ENCODE measurements at regions not wholly inside any gene's neighbourhood (a gene's known extent, or its start where the extent isn't known, plus 50 kb on each side); places are given as distances from the start of the nearest gene placed in this dataset.

DNA sequence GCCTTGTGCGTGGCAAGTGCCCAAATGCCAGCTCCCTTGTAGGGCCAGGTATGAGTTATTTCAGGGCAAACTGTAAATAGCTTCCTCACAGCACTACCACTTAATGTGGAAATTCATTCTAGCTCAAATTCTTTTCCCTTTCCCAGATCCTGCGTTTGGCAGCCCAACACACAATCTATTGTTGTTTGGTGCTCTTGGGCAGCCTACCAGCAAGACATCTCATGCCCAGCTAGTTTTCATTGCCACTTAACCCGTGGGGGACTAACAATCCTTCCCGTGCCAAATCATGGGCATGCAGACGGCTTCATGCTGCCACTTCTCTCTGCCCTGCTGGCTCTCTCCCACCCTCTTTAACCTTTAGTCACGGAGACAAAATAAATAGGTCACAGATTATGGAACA lies 454.2 kb downstream of the GRIA2 start:
- WGBS, 2 donors = 37 to 44% methylated on average over 6 of the region's 6 CpGs
- Histone ChIP-seq H3K9me3 (peaks cover 0 to 6% (median 0%) of the 10 kb centered on the region in 4 donors), H3K36me3 (no peaks in the 10 kb centered on the region), H3K27me3 (no peaks in the 10 kb centered on the region), H3K27ac (peak overlapping the region in 1 of 4 donors; percentile 41), H3K4me3 (no peak overlapping the region), H3K4me1 (peaks cover 0 to 5% (median 0%) of the 10 kb centered on the region in 4 donors)
- TF ChIP-seq, protein P1, sequence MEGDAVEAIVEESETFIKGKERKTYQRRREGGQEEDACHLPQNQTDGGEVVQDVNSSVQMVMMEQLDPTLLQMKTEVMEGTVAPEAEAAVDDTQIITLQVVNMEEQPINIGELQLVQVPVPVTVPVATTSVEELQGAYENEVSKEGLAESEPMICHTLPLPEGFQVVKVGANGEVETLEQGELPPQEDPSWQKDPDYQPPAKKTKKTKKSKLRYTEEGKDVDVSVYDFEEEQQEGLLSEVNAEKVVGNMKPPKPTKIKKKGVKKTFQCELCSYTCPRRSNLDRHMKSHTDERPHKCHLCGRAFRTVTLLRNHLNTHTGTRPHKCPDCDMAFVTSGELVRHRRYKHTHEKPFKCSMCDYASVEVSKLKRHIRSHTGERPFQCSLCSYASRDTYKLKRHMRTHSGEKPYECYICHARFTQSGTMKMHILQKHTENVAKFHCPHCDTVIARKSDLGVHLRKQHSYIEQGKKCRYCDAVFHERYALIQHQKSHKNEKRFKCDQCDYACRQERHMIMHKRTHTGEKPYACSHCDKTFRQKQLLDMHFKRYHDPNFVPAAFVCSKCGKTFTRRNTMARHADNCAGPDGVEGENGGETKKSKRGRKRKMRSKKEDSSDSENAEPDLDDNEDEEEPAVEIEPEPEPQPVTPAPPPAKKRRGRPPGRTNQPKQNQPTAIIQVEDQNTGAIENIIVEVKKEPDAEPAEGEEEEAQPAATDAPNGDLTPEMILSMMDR (IDR thresholded peaks at IDR 0.05) = no peak
- DNase-seq (ENCODE audit: low spot score in 2 of 2) = no peak

DNA sequence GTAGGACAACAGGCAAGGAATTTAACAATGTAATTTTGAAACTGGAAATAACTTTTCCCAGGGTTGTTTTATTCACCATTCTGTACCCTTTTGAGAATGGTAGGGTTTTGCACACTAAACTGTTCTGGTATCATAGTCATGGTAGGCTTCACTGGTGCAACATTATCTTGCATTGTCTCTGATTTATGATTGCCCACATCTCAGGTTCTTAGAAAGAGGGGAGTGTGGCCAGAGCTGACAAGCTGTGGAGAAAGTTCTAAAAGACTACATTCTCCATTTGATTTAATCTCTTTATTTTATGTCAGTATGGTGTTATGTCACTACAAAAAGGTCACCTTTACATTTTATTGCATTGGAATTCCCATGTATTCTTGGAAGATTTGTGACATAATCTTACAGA lies 447.3 kb downstream of the GRIA2 start:
- no peaks in the 10 kb centered on the region for H3K27me3 ChIP-seq

DNA sequence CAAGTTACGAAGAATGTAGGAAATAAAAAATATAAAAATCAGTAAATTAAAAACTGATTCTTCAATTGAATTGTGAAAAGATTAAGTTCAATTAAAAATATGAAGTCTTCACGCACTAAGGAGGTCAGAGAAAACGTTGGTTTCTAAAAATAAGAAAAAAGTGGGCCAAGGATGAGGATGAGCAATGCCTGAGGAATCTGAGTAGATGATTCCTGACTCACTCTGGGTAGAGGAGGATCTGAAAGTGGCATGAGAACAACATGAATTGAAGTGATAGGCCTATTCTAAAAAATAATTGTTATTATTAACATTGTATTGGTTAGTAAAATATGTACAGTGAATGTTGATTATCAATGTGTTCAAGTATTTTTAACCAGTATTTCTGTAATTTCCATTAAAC lies 444.2 kb downstream of the GRIA2 start:
- Histone ChIP-seq H3K4me1 (no peaks in the 10 kb centered on the region), H3K27ac (no peak overlapping the region), H3K36me3 (no peaks in the 10 kb centered on the region), H3K27me3 (no peaks in the 10 kb centered on the region), H3K9me3 (no peaks in the 10 kb centered on the region), H3K4me3 (no peak overlapping the region)
- WGBS, 2 donors = 66 to 77% methylated on average over 3 of the region's 3 CpGs
- TF ChIP-seq POLR2A (IDR thresholded peaks at IDR 0.05) (no peak), EP300 (IDR thresholded peaks at IDR 0.05) (no peak)
- TF ChIP-seq, protein P1 (IDR thresholded peaks at IDR 0.05) = no peak
- DNase-seq (ENCODE audit: low spot score in 2 of 2) = no peak

More for the DNA sequence above, 447.3 kb downstream of the GRIA2 start:
- DNase-seq (ENCODE audit: low spot score in 2 of 2) = no peak
- H3K36me3 ChIP-seq = no peaks in the 10 kb centered on the region
- H3K4me3 ChIP-seq = no peak overlapping the region
- no peak overlapping the region for H3K27ac ChIP-seq
- TF ChIP-seq EP300 (IDR thresholded peaks at IDR 0.05) (no peak), POLR2A (IDR thresholded peaks at IDR 0.05) (no peak)
- TF ChIP-seq, protein P1 (IDR thresholded peaks at IDR 0.05) = no peak
- H3K9me3 ChIP-seq = no peaks in the 10 kb centered on the region
- H3K4me1 ChIP-seq = no peaks in the 10 kb centered on the region

DNA sequence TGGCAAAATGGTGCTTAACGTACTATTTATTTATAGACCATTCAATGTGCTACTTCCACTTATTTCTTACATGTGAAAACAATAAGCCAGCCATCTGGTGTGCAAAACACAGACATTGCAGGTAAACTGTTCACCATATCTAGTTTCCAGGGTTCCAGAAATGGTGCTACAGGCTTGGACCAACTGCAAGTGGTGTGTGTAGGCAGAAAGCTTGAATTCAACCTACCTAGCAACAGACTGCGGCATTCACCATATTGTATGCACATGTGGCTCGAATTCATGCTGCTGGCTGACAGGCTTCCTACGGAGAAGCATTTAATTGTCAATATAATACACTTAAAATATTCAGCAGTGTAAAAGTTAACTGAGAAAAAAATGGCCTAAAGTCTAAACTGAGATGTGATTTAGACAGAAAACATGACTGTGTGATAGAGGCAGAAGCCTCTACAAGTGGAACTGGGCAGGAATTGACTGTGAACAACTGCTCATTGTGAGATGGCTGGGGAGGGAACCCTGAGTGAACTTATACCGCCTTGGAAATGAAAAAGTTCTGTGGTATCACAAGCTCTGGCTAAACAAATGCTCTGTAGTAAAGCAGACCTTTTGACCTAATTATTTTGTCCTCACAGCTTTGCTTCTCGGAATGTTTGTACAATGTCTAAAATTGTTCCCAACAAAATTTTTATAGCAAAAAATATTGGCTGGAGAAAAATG lies 434.7 kb downstream of the GRIA2 start:
- Histone ChIP-seq H3K4me1 (peaks cover 0 to 7% (median 2%) of the 10 kb centered on the region in 4 donors), H3K4me3 (no peak overlapping the region), H3K36me3 (no peaks in the 10 kb centered on the region), H3K9me3 (no peaks in the 10 kb centered on the region), H3K27ac (no peak overlapping the region), H3K27me3 (no peaks in the 10 kb centered on the region)
- TF ChIP-seq, protein P1 (IDR thresholded peaks at IDR 0.05) = no peak
- no peak for TF ChIP-seq POLR2A (IDR thresholded peaks at IDR 0.05)
- TF ChIP-seq EP300 (IDR thresholded peaks at IDR 0.05) = no peak
- DNase-seq (ENCODE audit: low spot score in 2 of 2) = no peak
- WGBS, 2 donors = 31 to 38% methylated on average over 6 of the region's 6 CpGs

DNA sequence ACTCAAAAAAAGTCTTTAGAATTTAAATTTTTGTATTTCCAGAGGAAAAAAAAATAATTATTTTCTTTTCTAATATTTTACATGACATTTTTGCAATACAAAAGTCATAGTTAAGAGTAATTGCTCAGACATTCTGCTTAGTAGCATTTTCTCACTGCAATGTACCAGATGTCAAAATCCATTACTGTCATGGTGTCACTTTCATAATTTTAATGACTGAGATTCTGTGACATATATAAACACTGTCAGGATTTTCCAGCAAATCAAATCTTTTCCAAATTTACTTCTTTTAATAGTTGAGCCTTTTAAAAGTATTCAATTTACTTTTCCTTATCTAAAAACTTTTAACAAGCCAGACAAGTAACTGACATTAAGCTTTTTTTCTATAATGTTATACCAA lies 422.7 kb downstream of the GRIA2 start:
- no peaks in the 10 kb centered on the region for H3K4me1 ChIP-seq
- no peaks in the 10 kb centered on the region for H3K27me3 ChIP-seq
- TF ChIP-seq, protein P1 (IDR thresholded peaks at IDR 0.05) = no peak
- TF ChIP-seq EP300 (IDR thresholded peaks at IDR 0.05) (no peak), POLR2A (IDR thresholded peaks at IDR 0.05) (no peak)
- no peak overlapping the region for H3K4me3 ChIP-seq
- no peaks in the 10 kb centered on the region for H3K36me3 ChIP-seq
- no peak overlapping the region for H3K27ac ChIP-seq
- DNase-seq (ENCODE audit: low spot score in 2 of 2) = no peak
- peaks cover 0 to 16% (median 5%) of the 10 kb centered on the region in 4 donors for H3K9me3 ChIP-seq

Data from tibial nerve (tissue), 4 donors.